GM18951 (cell line): ENCODE measurements at regions not wholly inside any gene's neighbourhood (a gene's known extent, or its start where the extent isn't known, plus 50 kb on each side); places are given as distances from the start of the nearest gene placed in this dataset.

Source experiments
- POLR2A ChIP-seq: IDR thresholded peaks from 4 replicates; pipeline ENCODE4 v1.6.1; 2011; ENCODE audit warnings: mild to moderate bottlenecking; ENCODE audit not compliant: insufficient read length, insufficient read depth; ENCODE audit errors: extremely low read depth
- in situ Hi-C: fragments of 300-500 bp; cut with MboI; formaldehyde crosslinking; loops from one replicate; pipeline ENCODE4 v1.12.0; 2022; ENCODE audit warnings: low sequenced_read_pairs, mixed read lengths, inconsistent platforms; ENCODE audit not compliant: unreplicated experiment

- in situ Hi-C loops = no loop called here
- no peak for TF ChIP-seq POLR2A
Measured at GRCh38 chr13:75025956-75026355, 456.0 kb downstream of the TBC1D4 start.

GRCh38 chr13:75024602-75025001 is 457.4 kb downstream of the TBC1D4 start:
- no peak for TF ChIP-seq POLR2A
- in situ Hi-C loops = no loop called here

GRCh38 chr13:75023609-75024008 is 458.4 kb downstream of the TBC1D4 start:
- in situ Hi-C loops = no loop called here

GRCh38 chr13:75021151-75021550 is 460.8 kb downstream of the TBC1D4 start:
- in situ Hi-C loops = no loop called here

More at GRCh38 chr13:75023609-75024008, 458.4 kb downstream of the TBC1D4 start:
- TF ChIP-seq POLR2A = no peak

GRCh38 chr13:75016225-75016624 is 465.7 kb downstream of the TBC1D4 start:
- no peak for TF ChIP-seq POLR2A
- in situ Hi-C loops = no loop called here

More at GRCh38 chr13:75021151-75021550, 460.8 kb downstream of the TBC1D4 start:
- TF ChIP-seq POLR2A = no peak

- in situ Hi-C loops = no loop called here
- no peak for TF ChIP-seq POLR2A
Measured at GRCh38 chr13:75013818-75014217, 468.2 kb downstream of the TBC1D4 start.

- TF ChIP-seq POLR2A = no peak
- in situ Hi-C loops = no loop called here
Measured at GRCh38 chr13:75010941-75011340, 471.0 kb downstream of the TBC1D4 start.

- no peak for TF ChIP-seq POLR2A
- in situ Hi-C loops = no loop called here
Measured at GRCh38 chr13:75008926-75009325, 473.0 kb downstream of the TBC1D4 start.

GRCh38 chr13:74990992-74991391 is 491.0 kb downstream of the TBC1D4 start:
- no peak for TF ChIP-seq POLR2A
- in situ Hi-C loops = no loop called here

GRCh38 chr13:74987124-74987690 is 494.8 kb downstream of the TBC1D4 start:
- in situ Hi-C loops = no loop called here

GRCh38 chr13:74986609-74987008 is 495.4 kb downstream of the TBC1D4 start:
- in situ Hi-C loops = no loop called here
- TF ChIP-seq POLR2A = no peak

More at GRCh38 chr13:74987124-74987690, 494.8 kb downstream of the TBC1D4 start:
- TF ChIP-seq POLR2A = no peak

- in situ Hi-C loops = no loop called here
- no peak for TF ChIP-seq POLR2A
Measured at GRCh38 chr13:74979703-74980102, 502.3 kb downstream of the TBC1D4 start.

- in situ Hi-C loops = no loop called here
- TF ChIP-seq POLR2A = no peak
Measured at GRCh38 chr13:74978591-74978990, 503.4 kb downstream of the TBC1D4 start.

GRCh38 chr13:74977498-74977897 is 504.5 kb downstream of the TBC1D4 start:
- in situ Hi-C loops = no loop called here
- TF ChIP-seq POLR2A = no peak

- in situ Hi-C loops = no loop called here
Measured at GRCh38 chr13:74975111-74975510, 506.9 kb downstream of the TBC1D4 start.

More at GRCh38 chr13:74975111-74975510, 506.9 kb downstream of the TBC1D4 start:
- no peak for TF ChIP-seq POLR2A
